GM18858 (cell line): ENCODE measurements at regions not wholly inside any gene's neighbourhood (a gene's known extent, or its start where the extent isn't known, plus 50 kb on each side); places are given as distances from the start of the nearest gene placed in this dataset.
"Not testable (repeated sequence)": the region's sequence is repeated elsewhere in the genome, so short reads cannot be mapped to it uniquely, and the experiment has no call there.

Experiments
- ATAC-seq: cut with Tn5 transposase; IDR thresholded peaks from one replicate; pipeline ENCODE4 v1.9.1; 2021; ENCODE audit not compliant: unreplicated experiment

DNA sequence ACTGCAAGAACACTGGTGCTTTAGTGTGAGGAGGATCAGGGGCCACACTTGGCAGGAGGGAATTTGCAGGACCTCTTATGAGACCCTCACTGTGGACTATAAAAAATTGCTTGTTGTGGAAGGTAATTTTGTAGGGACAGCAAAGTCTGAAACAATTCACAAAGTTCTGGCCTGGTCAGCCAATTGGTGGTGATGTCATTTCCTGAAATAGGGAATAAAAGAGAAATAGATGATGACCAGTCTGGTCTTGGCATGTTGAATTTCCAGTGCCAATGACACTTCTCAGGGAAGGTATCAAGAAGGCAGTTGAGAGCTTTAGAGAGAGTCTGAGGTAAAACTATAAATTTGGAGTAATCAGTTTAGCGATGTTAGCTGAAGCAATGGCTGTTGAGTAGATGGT, 129.3 kb upstream of the LMNTD1 start:
- ATAC-seq = no peak

DNA sequence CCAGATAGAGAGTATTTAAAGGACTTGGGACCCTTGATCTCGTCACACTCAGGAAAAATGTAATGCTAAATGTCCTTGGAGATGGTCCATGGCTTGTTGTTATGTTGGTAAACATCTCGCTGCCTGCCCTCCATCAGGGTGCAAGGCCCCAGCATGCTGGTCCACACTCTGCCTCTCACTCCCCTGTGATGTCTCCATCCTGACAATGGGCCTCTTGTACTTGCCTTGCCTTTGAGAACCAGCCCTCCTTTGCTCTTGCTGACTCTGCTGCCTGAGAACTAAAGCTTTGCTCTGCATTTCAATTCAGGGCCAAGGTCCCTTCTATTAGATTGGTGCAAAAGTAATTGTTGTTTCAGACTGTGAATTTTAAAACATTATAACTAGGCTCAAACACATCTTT, 131.0 kb upstream of the LMNTD1 start:
- ATAC-seq = no peak

DNA sequence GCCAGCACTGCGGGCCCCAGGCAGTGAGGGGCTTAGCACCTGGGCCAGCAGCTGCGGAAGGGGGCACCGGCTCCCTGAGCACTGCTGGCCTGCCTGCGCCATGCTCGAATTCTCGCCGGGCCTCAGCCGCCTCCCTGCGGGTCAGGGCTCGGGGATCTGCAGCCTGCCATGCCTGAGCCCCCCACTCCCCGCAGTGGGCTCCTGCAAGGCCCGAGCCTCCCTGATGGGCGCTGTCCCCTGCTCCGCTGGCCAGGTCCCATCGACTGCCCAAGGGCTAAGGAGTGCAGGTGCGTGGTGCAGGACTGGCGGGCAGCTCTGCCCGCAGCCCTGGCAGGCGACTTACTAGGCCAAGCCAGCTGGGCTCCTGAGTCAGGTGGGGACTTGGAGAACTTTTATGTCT, 133.3 kb upstream of the LMNTD1 start:
- ATAC-seq = no peak

DNA sequence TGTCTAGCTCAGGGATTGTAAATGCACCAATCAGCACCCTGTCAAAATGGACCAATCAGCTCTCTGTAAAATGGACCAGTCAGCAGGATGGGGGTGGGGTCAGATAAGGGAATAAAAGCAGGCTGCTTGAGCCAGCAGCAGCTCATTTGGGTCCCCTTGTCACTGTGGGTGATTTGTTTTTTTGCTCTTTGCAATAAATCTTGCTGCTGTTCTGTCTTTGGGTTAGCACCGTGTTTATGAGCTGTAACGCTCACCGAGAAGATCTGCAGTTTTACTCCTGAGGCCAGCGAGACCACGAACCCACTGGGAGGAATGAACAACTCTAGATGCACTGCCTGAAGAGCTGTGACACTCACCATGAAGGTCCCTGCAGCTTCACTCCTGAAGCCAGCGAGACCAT, 134.1 kb upstream of the LMNTD1 start:
- ATAC-seq = no peak

DNA sequence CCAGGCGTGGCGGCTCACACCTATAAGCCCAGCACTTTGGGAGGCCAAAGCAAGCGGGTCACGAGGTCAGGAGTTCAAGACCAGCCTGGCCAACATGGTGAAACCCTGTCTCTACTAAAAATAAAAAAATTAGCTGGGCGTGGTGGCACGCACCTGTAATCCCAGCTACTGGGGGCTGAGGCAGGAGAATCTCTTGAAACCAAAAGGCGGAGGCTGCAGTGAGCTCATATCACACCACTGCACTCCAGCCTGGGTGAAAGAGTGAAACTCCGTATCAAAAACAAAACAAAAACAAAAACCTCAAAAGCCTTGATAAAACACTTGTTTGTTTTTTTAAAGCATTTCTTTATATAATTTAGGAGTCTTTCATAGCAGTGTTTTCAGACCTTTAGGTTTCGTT, 135.8 kb upstream of the LMNTD1 start:
- ATAC-seq = not testable (repeated sequence)

DNA sequence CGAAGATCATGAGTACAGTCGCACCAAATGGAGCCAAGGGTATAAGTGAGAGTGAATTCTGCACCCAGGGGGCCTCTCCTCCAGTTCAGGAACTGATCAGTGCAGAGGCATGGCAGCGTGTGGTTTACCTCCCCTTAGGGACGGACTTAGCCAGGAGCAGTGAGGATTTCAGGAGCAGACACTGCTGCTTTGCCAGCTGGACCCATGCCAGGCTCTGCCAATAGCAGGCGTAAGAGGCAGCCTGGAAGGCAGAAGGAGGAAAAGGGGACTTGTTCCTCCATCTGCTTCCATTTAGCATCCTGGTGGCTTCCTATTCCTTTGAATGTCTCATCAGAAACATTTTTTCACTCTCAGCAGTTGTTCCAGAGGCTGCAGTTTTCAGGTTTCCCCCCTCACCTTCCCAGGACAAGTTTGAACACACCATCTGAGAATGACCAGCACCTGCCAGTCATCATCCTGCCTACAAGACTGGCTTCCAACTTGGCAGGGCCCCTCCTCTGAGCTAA, 137.0 kb upstream of the LMNTD1 start:
- no peak for ATAC-seq

DNA sequence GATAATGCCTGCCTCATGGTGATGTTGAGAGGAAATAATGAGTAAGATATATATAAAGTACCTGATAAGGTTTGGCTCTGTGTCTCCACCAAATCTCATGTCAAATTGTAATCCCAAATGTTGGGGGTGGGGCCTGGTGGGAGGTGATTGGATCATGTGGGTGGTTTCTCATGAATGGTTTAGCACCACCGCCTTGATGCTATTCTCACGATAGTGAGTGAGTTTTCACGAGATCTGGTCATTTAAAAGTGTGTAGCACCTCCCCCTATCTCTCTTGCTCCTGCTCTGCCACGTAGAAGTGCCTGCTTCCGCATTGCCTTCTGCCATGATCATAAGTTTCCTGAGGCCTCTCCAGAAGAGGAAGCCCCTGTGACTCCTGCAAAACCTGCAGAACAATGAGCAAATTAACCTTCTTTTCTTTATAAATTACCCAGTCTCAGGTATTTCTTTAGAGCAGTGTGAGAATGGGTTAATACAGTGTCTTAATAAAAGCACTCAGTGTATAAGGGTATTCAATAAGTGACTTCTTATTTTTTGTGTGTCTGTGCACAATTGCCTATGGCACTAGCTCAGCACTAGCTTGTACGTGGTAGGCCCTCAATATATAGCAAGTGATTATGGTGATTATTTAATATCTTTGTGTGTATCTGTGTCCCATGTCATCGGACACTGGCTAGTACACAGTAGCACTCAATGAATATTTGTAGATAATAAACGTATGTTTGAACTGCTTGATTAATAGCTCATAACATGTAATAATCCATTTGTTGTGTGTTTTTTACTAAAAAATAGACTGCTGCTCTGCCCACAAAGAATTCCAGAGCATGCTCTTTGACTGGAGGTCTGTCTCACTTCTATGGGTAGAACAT, 138.1 kb upstream of the LMNTD1 start:
- no peak for ATAC-seq

DNA sequence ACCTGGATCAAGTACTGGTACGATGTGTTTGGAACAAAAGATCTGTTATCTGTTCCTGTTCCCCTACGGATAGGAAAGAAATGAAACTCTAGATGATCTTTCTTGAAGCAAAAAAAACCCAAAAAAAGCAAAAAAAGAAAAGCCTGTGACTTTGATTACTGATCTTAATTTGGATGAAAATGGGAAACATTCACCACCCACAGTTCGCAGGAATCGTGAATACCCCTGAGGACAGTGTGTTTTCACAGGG, 138.7 kb upstream of the LMNTD1 start:
- ATAC-seq = no peak

DNA sequence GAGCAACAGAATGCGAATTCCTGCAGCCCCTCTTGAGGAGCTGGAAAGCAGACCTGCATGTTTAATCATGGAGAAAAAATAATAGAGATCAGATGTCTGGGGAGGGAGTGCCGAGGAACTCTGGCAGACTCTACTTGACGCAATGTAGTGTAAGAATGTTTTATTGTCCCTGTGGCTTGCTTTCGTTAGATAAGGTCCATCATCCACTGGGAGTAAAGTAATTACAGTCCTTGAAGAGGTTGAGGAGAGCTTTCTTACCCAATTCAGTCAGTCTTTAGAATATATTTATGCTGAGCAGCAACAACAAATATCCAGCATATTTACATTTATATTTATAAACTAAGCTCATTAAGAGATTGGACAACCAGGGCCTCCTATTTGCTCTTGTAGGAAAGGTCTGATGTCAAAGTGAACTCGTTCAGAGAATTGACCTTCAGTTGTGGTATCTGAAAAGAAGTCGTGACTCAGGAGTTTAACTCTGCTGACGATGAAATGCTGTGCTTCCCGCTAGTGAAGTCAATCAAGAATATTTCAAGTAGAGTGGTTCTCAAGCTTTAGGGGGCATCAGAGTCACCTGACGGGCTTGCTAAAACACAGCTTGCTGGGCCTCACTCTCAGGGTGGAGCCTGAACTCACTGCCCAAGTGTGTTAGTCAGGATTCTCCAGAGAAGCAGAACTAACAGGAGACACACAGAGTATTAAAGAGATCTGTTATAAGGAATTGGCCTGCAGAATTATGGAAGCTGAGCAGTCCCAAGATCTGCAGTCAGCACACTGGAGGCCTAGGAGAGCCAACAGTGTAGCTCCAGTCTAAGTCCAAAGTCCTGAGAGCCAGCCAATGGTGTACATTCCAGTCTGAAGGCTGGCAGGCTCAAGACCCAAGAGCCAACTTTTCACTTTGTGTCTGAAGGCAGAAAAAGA, 139.3 kb upstream of the LMNTD1 start:
- no peak for ATAC-seq

DNA sequence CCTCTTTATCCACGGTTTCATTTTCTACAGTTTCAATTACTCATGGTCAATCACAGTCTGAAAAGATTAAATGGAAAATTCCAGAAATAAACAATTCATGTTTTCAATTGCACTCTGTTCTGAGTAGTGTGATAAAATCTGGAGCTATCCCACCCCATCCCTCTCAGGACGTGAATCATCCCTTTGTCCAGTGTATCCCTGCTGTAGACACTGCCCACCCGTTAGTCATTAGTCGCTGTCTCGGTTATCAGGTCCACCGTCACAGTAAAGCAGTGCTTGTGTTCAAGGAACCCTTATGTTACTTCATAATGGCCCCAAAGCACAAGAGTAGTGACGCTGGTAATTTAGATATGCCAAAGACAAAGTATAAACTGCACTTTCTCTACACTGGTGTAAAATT, 141.0 kb upstream of the LMNTD1 start:
- no peak for ATAC-seq

DNA sequence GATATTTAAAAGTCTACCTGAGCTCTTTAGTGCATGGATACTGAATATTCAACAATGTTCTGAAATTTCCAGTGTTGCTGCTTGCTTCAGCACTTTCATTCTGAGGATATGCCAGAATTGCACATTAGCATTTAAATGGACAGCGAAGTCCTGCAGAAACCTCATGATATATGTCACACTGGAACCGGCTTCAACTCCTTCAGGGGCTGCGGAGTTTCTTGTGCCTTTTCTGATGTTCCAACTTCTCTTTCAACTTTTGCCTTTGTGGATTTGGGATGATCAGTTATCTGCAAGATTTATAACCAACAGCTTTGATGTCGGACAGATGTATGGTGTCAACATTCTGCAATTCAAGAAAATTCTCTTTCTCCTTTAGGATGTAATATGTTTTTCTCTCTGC, 142.5 kb upstream of the LMNTD1 start:
- ATAC-seq = no peak

DNA sequence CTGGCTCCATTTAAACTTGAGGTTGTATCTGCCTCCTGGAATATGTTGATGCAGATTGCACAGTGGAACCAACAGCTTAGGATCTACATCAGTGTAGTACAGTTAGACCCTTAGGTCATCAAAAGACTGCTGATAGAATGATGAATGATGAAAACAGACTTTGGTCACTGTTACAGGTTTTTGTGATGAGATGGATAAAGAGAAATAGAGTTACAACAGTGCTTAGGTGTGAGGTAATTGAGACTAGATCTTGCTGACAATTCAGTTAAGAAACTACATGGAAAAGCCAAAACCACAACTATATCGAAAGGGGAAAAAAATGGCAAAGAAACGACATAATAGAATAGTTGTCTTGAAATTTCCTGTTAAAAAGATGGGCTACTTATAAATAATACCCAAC, 145.7 kb upstream of the LMNTD1 start:
- ATAC-seq = no peak

DNA sequence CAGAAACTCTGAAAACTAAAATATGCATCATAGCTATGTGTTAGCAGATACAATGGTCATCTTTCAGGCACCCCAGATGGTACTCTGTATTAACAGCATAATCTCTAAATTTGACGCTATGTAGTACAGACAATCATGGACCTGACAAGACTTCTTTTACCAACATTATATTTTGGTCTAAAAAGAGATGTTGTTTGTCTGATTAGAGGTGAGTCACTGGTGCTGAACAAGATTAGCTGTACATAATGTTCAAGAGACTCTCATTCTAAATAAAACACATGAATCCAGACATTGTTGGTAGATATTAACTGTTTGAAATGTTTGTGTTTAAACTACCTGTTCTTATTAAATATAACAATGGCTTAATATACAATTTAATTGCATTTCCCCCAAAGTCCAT, 146.4 kb upstream of the LMNTD1 start:
- ATAC-seq = no peak

DNA sequence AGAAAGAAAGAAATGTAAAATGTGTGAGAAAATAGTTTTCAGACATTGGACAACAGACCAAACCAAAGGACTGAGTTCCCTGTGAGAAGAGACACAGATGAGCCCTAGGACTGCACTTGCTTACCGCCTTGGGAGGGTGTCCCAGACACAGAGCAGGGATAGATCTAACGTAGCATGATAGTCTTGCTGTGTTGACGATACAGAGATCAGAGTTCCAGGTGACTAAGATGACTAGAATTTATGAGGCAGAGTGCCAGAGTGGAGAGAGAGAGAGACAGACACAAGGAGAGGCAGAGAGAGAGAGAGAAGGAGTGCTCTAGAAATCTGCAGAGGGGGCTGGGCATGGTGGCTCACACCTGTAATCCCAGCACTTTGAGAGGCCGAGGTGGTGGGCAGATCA, 148.2 kb upstream of the LMNTD1 start:
- ATAC-seq = no peak

DNA sequence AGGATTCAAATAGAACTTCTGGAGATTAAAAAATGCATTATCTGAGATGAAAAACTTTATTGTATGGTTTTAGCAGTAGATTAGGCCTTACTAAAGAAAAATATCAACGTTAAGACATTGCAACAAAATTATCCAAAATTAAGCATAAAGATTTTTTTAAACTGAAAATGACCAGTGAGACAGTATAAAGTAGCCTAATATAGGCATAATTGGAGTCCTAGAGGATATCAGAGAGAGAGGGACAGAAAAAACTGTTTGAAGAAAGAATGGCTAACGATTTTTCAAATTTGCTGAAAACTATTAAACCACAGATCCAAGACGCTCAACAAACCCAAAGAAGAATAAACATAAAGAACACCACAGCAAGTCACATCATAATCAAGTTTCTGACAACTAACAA, 149.5 kb upstream of the LMNTD1 start:
- ATAC-seq = no peak

DNA sequence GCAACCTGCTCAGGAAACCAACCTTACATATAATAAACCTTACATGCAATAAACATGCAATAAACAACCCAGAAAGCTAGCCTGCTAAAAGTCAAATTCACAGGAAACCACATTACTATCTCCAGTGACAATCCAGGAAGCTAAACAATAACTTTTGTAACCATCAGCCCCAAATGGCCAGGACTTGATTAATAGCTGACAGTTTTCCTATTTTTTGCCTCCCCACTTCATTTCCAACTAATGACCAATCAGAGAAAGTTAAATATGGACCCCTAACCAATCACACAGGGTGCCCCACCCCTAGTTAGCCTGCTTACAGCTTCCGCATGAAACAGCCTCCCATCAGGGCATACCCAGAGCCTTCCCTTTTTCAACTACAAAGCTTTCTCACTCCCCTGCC, 152.2 kb upstream of the LMNTD1 start:
- ATAC-seq = no peak

DNA sequence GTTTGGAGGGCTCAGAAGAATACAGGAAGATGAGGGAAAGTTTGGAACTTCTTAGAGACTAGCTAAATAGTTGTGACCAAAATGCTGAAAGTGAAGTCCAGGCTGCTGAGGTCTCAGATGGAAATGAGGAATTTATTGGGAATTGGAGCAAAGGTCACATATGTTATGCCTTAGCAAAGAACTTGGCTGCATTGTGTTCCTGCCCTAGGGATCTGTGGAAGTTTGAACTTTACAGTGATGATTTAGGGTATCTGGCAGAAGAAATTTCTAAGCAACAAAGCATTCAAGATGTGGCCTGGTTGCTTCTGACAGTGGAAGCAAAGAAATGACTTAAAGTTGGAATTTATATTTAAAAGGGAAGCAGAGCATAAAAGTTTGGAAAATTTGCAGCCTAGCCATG, 153.6 kb upstream of the LMNTD1 start:
- ATAC-seq = not testable (repeated sequence)

DNA sequence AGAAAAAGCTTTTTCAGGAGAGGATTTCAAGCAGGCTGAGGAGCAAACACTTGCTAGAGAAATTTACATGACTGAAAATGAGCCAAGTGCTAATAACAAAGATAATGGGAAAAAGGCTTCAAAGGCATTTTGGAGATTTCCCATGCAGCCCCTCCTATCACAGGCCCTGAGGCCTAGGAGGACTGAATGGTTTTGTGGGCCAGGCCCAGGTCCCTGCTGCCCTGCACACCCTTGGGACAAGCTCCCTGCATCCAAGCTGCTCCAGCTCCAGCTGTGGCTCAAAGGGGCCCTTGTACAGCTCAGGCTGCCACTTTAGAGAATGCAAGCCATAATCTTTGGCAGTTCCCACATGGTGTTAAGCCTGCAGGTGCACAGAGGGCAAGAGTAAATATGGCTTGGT, 154.0 kb upstream of the LMNTD1 start:
- ATAC-seq = no peak

DNA sequence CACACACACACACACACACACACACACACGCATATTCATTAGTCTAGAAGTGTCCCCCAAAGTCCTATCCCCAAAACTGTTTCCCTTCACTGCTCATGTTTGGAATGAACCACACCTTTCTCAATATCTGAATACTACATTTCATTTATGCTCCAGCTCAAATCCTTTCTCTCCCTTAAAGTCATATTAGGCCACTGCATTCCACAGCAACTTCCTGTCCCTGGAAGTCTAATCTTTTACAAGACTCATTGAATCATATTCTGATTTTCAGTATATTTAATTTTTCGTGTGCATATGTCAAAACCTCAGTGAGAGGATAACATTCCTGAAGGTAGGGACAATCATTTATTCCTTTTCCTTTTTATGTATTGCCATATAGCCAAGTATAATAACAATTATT, 155.6 kb upstream of the LMNTD1 start:
- no peak for ATAC-seq

DNA sequence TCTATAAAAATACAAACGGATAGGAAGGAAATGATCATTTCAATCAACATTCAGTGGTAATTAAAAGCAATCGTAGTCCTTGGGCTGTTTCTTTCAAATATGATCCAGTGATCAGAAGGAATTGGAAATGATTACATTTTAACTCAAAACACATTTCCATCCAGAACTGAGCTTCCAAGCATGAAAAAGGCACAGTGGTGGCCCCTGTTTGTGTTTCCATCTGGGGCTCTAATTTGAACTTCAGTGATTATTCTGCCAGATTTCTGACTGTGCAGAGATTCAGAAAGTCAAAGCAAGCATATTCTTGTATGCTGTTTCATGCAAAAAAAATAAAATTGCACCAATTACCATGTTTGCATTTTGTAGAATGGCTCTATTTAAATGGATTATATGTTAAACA, 157.0 kb upstream of the LMNTD1 start:
- ATAC-seq = no peak

DNA sequence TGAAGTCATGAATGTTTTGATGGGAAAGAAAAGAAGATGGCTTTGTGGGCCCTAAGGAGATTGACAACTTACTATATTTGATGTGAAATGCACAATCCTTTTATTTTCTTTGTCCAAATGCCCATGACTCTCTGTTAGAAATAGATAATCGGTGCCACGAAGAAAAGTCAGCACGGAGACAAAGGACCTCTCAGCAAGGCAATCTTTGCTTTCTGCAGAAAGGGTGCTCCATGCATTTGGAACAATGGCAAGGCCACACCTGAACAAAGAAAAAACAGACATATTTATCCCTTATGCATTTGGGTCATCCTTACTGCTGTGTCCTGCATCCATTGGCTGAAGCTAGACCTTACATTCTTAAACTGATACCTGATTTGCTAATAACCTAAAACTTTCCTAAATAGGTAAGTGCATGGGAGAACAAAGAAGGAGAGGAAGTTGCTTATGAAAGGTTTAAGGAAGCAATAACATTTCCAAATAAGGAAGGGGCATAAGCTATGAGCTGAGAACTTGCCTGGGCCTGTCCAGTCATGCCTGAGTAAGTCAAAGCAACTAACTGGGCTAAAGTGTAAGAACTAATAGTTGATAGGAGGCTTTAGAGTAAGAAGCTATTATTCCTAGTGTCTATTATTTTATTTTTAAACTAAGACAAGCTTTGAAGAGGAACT, 158.0 kb upstream of the LMNTD1 start:
- ATAC-seq = not testable (repeated sequence)

DNA sequence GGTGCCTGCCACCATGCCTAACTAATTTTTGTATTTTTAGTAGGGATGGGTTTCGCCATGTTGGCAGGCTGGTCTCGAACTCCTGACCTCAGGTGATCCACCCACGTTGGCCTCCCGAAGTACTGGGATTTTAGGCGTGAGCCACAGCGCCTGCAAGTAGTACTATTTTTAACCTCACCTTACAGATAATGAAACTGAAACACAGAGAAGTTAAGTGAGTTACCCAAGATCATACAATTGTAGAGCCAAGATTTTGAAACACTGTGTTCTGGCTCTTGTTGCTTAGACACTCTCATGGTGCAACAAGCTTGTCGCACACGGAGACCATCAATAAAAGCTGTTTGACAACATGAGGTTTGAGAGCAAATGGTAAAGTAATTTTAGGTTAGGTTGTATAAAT, 159.1 kb upstream of the LMNTD1 start:
- peak; percentile 45 for ATAC-seq
